PC-3 (cell line): ENCODE measurements at regions not wholly inside any gene's neighbourhood (a gene's known extent, or its start where the extent isn't known, plus 50 kb on each side); places are given as distances from the start of the nearest gene placed in this dataset.

Source experiments
- ATAC-seq: fragments of 200-7000 bp; cut with Tn5 transposase; 2 replicates; pipeline ENCODE4 v1.9.1; 2020; ENCODE audit warnings: mild to moderate bottlenecking, moderate library complexity
- BruUV-seq: library from RNA; stranded (reverse); fragments of 400-500 nt; replicated peaks from 2 replicates; lab custom pipeline; 2021; lab: Mats Ljungman, UMichigan
- CTCF ChIA-PET: fragments of 300-600 bp; sonication (Branson Sonifier 250); formaldehyde crosslinking; loops from one replicate; lab custom pipeline; 2022; ENCODE audit warnings: antibody characterized with exemption; lab: Charles Lee
- POLR2A ChIA-PET: fragments of 300-600 bp; sonication (Branson Sonifier 250); formaldehyde crosslinking; loops from one replicate; lab custom pipeline; 2022; ENCODE audit warnings: antibody characterized with exemption; ENCODE audit not compliant: unreplicated experiment; lab: Charles Lee
- DNase-seq: peaks from one replicate; pipeline ENCODE4 v3.0.0-alpha.2; 2015
- H2AFZ ChIP-seq: fragments of 300-600 bp; sonication (generic); 2 replicates; pipeline ENCODE4 v1.6.0; 2016; ENCODE audit warnings: antibody characterized with exemption, low read length
- H3F3A ChIP-seq: fragments of 300-600 bp; sonication (generic); one replicate; pipeline ENCODE4 v1.6.0; 2017; ENCODE audit warnings: antibody characterized with exemption, low read length, control low read depth, mild to moderate bottlenecking; ENCODE audit not compliant: unreplicated experiment
- H3K27ac ChIP-seq: fragments of 300-600 bp; sonication (generic); 2 replicates; pipeline ENCODE4 v1.5.1; 2016; ENCODE audit warnings: mild to moderate bottlenecking, low read length
- H3K27me3 ChIP-seq: fragments of 300-600 bp; sonication (generic); 2 replicates; pipeline ENCODE4 v1.6.1; 2016; ENCODE audit warnings: low read length, mixed read lengths
- H3K36me3 ChIP-seq: fragments of 300-600 bp; sonication (generic); 2 replicates; pipeline ENCODE4 v1.6.1; 2016; ENCODE audit warnings: low read depth, mixed run types, low read length, mixed read lengths
- H3K4me1 ChIP-seq: fragments of 300-600 bp; sonication (generic); 2 replicates; pipeline ENCODE4 v1.5.1; 2016; ENCODE audit warnings: low read length; ENCODE audit not compliant: insufficient read depth
- H3K4me2 ChIP-seq: fragments of 300-600 bp; sonication (generic); 2 replicates; pipeline ENCODE4 v1.6.0; 2016; ENCODE audit warnings: low read length
- H3K4me3 ChIP-seq: fragments of 300-600 bp; sonication (generic); 2 replicates; pipeline ENCODE4 v1.5.1; 2016; ENCODE audit warnings: mild to moderate bottlenecking, low read length, mixed read lengths
- H3K79me2 ChIP-seq: fragments of 300-600 bp; sonication (generic); 2 replicates; pipeline ENCODE4 v1.6.1; 2017; ENCODE audit warnings: low read length, mixed read lengths
- H3K9ac ChIP-seq: fragments of 300-600 bp; sonication (generic); 2 replicates; pipeline ENCODE4 v1.6.0; 2016; ENCODE audit warnings: mild to moderate bottlenecking, low read length
- H3K9me2 ChIP-seq: fragments of 300-600 bp; sonication (generic); replicated peaks from 2 replicates; pipeline ENCODE4 v1.6.1; 2016; ENCODE audit warnings: mixed run types, low read length, mixed read lengths
- H3K9me3 ChIP-seq: fragments of 300-600 bp; sonication (generic); 2 replicates; pipeline ENCODE4 v1.6.1; 2016; ENCODE audit warnings: low read length, mixed read lengths
- H4K20me1 ChIP-seq: fragments of 300-600 bp; sonication (generic); 2 replicates; pipeline ENCODE4 v1.6.1; 2016; ENCODE audit warnings: low read length, mixed read lengths
- CTCF ChIP-seq: fragments of 300-600 bp; sonication (generic); conservative IDR thresholded peaks from 2 replicates; pipeline ENCODE4 v1.5.1; 2017; ENCODE audit warnings: antibody characterized with exemption, low read depth, mild to moderate bottlenecking, low read length
- EZH2 ChIP-seq: fragments of 300-600 bp; sonication (generic); IDR thresholded peaks from one replicate; pipeline ENCODE4 v1.6.1; 2017; ENCODE audit warnings: antibody characterized with exemption, mild to moderate bottlenecking, low read length; ENCODE audit not compliant: unreplicated experiment
- EZH2phosphoT487 ChIP-seq: fragments of 300-600 bp; sonication (generic); IDR thresholded peaks from 2 replicates; pipeline ENCODE4 v1.6.1; 2018; ENCODE audit warnings: mild to moderate bottlenecking, antibody characterized with exemption, low read length, borderline replicate concordance
- intact Hi-C: fragments of 100-400 bp; cut with micrococcal nuclease; formaldehyde crosslinking; loops from 2 replicates; pipeline ENCODE4 v1.9.0; 2023

- Histone ChIP-seq H3K9ac (no peak overlapping the region), H3K36me3 (no peaks in the 10 kb centered on the region), H3K9me2 (no peaks in the 10 kb centered on the region), H3F3A (no peaks in the 10 kb centered on the region), H3K4me1 (no peaks in the 10 kb centered on the region), H2AFZ (no peak overlapping the region), H3K9me3 (no peaks in the 10 kb centered on the region), H4K20me1 (no peaks in the 10 kb centered on the region), H3K27ac (no peak overlapping the region), H3K27me3 (no peaks in the 10 kb centered on the region), H3K4me2 (no peak overlapping the region), H3K4me3 (no peak overlapping the region), H3K79me2 (no peaks in the 10 kb centered on the region)
- DNase-seq (no peak), ATAC-seq (no peak)
- TF ChIP-seq EZH2: no peak
- TF ChIP-seq CTCF: no peak
- TF ChIP-seq EZH2phosphoT487: no peak
- intact Hi-C loops: no loop called here
- ChIA-PET CTCF (no interaction called here), POLR2A (no interaction called here)
- no TSS peak for BruUV-seq
These were observed 200.1 kb upstream of the NRXN1 start for GRCh38 chr2:51232027-51232426.

- H3K79me2 ChIP-seq: no peaks in the 10 kb centered on the region
- no TSS peak for BruUV-seq
- no peaks in the 10 kb centered on the region for H3K9me3 ChIP-seq
- no peak overlapping the region for H2AFZ ChIP-seq
- no peaks in the 10 kb centered on the region for H3K9me2 ChIP-seq
- intact Hi-C loops: no loop called here
- DNase-seq: no peak
- H3K4me3 ChIP-seq: no peak overlapping the region
- no peaks in the 10 kb centered on the region for H3F3A ChIP-seq
- H3K9ac ChIP-seq: no peak overlapping the region
- H4K20me1 ChIP-seq: no peaks in the 10 kb centered on the region
- no peak overlapping the region for H3K27ac ChIP-seq
- ATAC-seq: no peak
- POLR2A ChIA-PET: no interaction called here
- TF ChIP-seq EZH2phosphoT487 (no peak), CTCF (no peak), EZH2 (no peak)
- H3K36me3 ChIP-seq: no peaks in the 10 kb centered on the region
- H3K4me1 ChIP-seq: no peaks in the 10 kb centered on the region
- CTCF ChIA-PET: no interaction called here
- no peaks in the 10 kb centered on the region for H3K27me3 ChIP-seq
- H3K4me2 ChIP-seq: no peak overlapping the region
These were observed 199.1 kb upstream of the NRXN1 start for GRCh38 chr2:51231071-51231470.

- Histone ChIP-seq H3K4me2 (no peak overlapping the region), H3K36me3 (no peaks in the 10 kb centered on the region), H3F3A (no peaks in the 10 kb centered on the region), H4K20me1 (no peaks in the 10 kb centered on the region), H2AFZ (no peak overlapping the region), H3K4me3 (no peak overlapping the region), H3K79me2 (no peaks in the 10 kb centered on the region), H3K9me3 (no peaks in the 10 kb centered on the region), H3K27me3 (no peaks in the 10 kb centered on the region), H3K9me2 (no peaks in the 10 kb centered on the region), H3K4me1 (no peaks in the 10 kb centered on the region), H3K27ac (no peak overlapping the region), H3K9ac (no peak overlapping the region)
- DNase-seq (no peak), ATAC-seq (no peak)
- CTCF ChIA-PET: no interaction called here
- POLR2A ChIA-PET: no interaction called here
- intact Hi-C loops: no loop called here
- BruUV-seq: no TSS peak
- TF ChIP-seq CTCF: no peak
- TF ChIP-seq EZH2phosphoT487: no peak
- no peak for TF ChIP-seq EZH2
These were observed 193.4 kb upstream of the NRXN1 start for GRCh38 chr2:51225377-51225776.
